ENCODE measurements at regions not wholly inside any gene's neighbourhood (a gene's known extent, or its start where the extent isn't known, plus 50 kb on each side); places are given as distances from the start of the nearest gene placed in this dataset.

DNA sequence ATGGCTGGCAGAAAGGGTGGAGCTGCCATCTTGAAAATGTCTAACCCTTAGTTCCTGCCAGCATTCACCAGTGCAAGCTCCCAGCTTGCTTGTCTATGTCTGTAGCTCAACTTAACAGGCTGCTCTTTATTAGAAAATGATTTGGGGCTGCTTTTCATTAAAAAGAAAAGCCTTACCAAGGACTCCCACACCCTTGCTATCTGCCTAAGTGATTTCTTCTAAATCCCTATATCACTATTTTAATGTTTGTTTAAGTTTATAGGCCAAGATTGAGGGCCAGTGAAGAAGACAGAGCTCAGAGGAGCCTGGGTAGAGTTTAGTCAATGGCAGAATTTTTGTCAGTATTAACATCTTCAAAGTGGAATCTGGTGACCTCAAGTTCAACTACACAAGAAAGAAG, 336.8 kb upstream of the CHRM3 start:
- H3K4me1 ChIP-seq (ENCODE audit: insufficient read depth, low read length) = no peaks in the 10 kb centered on the region
- H3K4me3 ChIP-seq (ENCODE audit: low read length) = no peak overlapping the region
- no peaks in the 10 kb centered on the region for H3K9me3 ChIP-seq (ENCODE audit: low read length)
- H3K27me3 ChIP-seq (ENCODE audit: insufficient read depth, low read length) = peaks cover 2% of the 10 kb centered on the region
- H2AFZ ChIP-seq (ENCODE audit: low read depth, low read length) = no peak overlapping the region
- no peaks in the 10 kb centered on the region for H3K36me3 ChIP-seq (ENCODE audit: insufficient read depth, low read length)

DNA sequence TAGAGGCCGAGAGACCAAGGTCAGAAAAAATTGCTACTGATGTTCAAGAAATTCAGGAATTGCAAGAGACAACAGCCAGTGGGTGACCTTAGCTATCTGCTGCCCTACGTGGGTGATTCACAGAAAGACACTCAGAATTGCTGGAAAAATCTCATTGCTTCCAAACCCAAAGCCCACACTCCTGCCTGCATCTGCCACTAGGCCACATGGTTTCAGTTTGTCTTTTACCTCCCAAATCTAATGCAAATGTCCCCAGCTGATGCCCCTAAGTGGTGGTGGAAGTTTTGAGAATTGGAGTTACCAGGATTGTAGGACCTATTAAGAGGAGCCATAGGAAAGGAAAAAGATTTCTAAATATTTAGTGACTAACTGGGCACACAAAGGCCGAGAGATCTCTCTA, 341.5 kb upstream of the CHRM3 start:
- H3K9me3 ChIP-seq (ENCODE audit: low read length) = no peaks in the 10 kb centered on the region
- no peaks in the 10 kb centered on the region for H3K27me3 ChIP-seq (ENCODE audit: insufficient read depth, low read length)
- H2AFZ ChIP-seq (ENCODE audit: low read depth, low read length) = no peak overlapping the region
- H3K36me3 ChIP-seq (ENCODE audit: insufficient read depth, low read length) = no peaks in the 10 kb centered on the region
- H3K4me1 ChIP-seq (ENCODE audit: insufficient read depth, low read length) = no peaks in the 10 kb centered on the region
- H3K4me3 ChIP-seq (ENCODE audit: low read length) = no peak overlapping the region

DNA sequence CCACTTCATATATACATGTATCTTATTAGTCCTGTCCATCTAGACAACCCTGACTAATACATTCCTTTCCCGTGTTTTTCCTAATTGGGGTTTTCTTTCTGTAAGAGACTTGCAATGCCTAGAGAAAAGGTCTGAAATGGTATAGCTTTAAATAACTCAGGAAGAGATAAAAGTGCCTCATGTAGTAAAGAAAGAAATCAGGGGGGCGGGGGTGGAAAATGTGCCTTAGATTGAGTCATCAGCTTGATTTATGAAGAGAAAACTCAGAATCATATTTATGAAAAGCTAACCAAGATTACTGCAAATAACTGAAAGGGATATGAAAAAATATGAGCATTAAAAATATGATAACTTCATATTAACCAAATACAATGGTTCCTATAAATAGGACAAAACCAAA, 345.8 kb upstream of the CHRM3 start:
- Histone ChIP-seq H3K4me3 (ENCODE audit: low read length) (no peak overlapping the region), H3K9me3 (ENCODE audit: low read length) (no peaks in the 10 kb centered on the region), H3K36me3 (ENCODE audit: insufficient read depth, low read length) (no peaks in the 10 kb centered on the region), H3K4me1 (ENCODE audit: insufficient read depth, low read length) (no peaks in the 10 kb centered on the region), H3K27me3 (ENCODE audit: insufficient read depth, low read length) (no peaks in the 10 kb centered on the region), H2AFZ (ENCODE audit: low read depth, low read length) (no peak overlapping the region)

DNA sequence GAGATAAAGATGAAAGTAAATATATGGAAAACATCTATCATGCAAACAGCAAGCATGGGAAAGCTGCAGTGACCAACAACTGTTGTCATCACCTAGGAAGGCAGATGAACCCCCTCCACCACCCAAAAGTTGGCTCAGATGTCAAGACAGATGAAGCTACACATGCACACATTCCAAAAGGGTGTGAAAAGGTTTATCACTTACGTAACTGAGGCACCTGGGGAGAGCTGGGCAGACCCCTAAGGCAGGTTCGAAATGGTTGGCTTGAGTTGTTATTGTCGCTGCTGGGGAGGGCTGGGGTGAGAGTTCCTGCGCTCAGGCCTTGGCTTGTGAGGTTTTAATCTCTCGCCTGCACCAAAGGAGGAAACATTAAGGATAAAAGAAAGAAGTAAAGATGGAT, 355.1 kb upstream of the CHRM3 start:
- no peaks in the 10 kb centered on the region for H3K9me3 ChIP-seq (ENCODE audit: low read length)
- no peaks in the 10 kb centered on the region for H3K27me3 ChIP-seq (ENCODE audit: insufficient read depth, low read length)
- H3K4me3 ChIP-seq (ENCODE audit: low read length) = no peak overlapping the region
- no peaks in the 10 kb centered on the region for H3K4me1 ChIP-seq (ENCODE audit: insufficient read depth, low read length)
- H2AFZ ChIP-seq (ENCODE audit: low read depth, low read length) = no peak overlapping the region
- H3K36me3 ChIP-seq (ENCODE audit: insufficient read depth, low read length) = no peaks in the 10 kb centered on the region

DNA sequence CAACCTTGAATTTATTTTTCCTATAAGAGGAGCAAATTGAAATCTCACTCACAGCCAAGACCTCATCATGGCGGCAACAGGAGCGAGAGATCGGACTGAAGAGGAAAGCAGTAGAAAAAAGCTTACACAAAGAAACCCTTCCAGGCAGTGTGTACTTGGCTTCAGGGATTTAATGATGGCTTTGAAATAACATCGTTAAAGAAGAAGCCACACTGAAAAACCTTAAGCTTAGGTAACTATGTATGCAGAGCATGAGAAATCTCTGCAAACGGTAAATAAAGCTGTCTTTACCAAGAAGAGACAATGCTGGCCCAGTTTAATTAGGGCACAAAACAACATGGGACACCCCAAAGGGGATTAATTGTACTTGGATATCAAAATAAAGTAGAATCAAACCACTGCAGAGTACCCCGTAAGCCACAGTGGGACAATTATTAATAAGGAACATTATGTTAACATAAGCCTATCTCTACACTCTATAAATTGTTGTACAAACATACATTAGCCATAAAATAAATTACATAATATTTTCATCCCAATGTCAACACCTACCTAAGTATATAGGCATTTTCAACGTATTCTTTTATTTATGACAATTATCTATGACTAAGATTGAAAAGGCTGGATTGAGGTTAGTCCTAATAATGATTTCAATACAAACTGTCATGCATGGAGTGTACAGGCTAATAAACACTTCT, 360.2 kb upstream of the CHRM3 start:
- Histone ChIP-seq H3K36me3 (ENCODE audit: insufficient read depth, low read length) (no peaks in the 10 kb centered on the region), H3K4me3 (ENCODE audit: low read length) (no peak overlapping the region), H2AFZ (ENCODE audit: low read depth, low read length) (no peak overlapping the region), H3K4me1 (ENCODE audit: insufficient read depth, low read length) (no peaks in the 10 kb centered on the region), H3K9me3 (ENCODE audit: low read length) (no peaks in the 10 kb centered on the region), H3K27me3 (ENCODE audit: insufficient read depth, low read length) (no peaks in the 10 kb centered on the region)

DNA sequence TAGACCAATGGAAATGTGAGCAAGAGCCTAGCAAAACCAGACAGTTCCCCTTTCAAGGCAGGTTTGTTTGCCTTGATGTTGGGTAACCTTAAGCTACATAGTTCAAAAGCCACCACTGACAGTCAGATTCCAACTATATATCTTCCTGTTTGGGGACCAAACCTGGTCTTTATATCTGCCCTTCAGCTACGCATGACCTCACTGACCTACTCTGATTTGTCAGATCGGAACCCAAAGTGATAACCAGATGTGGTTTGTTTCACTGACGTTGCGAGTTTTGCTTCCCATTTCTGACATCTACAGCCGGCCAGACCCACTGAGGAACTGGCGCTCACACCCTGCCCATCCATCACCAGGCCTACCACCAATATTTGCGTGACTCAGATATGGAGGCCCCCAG, 361.1 kb upstream of the CHRM3 start:
- Histone ChIP-seq H3K9me3 (ENCODE audit: low read length) (no peaks in the 10 kb centered on the region), H2AFZ (ENCODE audit: low read depth, low read length) (no peak overlapping the region), H3K27me3 (ENCODE audit: insufficient read depth, low read length) (no peaks in the 10 kb centered on the region), H3K36me3 (ENCODE audit: insufficient read depth, low read length) (no peaks in the 10 kb centered on the region), H3K4me3 (ENCODE audit: low read length) (no peak overlapping the region), H3K4me1 (ENCODE audit: insufficient read depth, low read length) (no peaks in the 10 kb centered on the region)

DNA sequence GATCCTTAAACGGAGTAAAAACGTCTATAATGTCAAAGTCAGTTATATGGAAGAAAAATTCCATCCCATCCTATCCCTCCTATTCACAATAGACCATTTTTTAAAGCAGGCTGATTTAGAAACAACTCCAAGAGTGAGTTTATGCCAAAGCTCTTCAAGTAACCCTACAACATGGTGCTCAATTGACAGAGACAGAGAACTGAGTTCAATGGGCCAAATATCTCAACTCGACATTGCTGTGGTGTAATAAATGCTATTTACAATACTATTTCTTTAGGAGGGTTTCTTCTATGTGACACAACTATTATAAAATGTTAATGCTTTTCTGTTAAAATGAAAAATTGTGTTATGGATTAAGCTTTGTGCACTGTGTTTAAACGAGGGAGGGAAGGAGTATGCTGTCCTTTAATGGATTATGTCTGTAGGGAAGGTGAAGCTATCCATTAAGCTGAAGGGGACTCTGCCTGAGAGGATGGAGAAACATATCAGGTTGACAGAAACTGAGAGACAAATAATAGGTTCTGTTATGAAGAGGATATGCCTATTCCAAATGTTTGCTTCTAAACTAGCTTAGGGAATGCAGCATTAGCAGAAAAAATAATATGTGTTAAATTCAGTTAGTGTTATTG, 362.5 kb upstream of the CHRM3 start:
- Histone ChIP-seq H3K4me3 (ENCODE audit: low read length) (no peak overlapping the region), H3K36me3 (ENCODE audit: insufficient read depth, low read length) (no peaks in the 10 kb centered on the region), H3K9me3 (ENCODE audit: low read length) (no peaks in the 10 kb centered on the region), H3K27me3 (ENCODE audit: insufficient read depth, low read length) (no peaks in the 10 kb centered on the region), H3K4me1 (ENCODE audit: insufficient read depth, low read length) (no peaks in the 10 kb centered on the region), H2AFZ (ENCODE audit: low read depth, low read length) (no peak overlapping the region)

DNA sequence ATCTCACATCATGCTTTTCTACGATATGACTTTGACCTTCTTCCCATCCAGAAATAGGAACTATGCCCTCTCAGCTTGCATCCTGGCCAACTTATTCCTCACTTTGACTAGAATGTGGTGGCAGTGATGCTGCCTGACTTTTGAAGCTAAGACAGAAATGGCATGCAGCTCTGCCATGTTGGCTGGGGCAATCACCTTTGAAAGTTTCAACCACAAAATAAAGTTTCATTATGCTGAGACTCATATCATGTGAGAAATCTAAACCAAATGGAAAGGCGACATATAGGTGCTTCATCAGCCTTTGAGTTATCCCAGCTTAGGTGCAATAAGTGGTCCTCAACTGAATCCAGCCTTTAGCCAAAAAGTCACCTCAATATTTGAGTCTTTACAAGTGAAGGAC, 370.0 kb upstream of the CHRM3 start:
- Histone ChIP-seq H3K4me3 (ENCODE audit: low read length) (no peak overlapping the region), H3K9me3 (ENCODE audit: low read length) (no peaks in the 10 kb centered on the region), H3K27me3 (ENCODE audit: insufficient read depth, low read length) (no peaks in the 10 kb centered on the region), H2AFZ (ENCODE audit: low read depth, low read length) (no peak overlapping the region), H3K4me1 (ENCODE audit: insufficient read depth, low read length) (no peaks in the 10 kb centered on the region), H3K36me3 (ENCODE audit: insufficient read depth, low read length) (no peaks in the 10 kb centered on the region)

DNA sequence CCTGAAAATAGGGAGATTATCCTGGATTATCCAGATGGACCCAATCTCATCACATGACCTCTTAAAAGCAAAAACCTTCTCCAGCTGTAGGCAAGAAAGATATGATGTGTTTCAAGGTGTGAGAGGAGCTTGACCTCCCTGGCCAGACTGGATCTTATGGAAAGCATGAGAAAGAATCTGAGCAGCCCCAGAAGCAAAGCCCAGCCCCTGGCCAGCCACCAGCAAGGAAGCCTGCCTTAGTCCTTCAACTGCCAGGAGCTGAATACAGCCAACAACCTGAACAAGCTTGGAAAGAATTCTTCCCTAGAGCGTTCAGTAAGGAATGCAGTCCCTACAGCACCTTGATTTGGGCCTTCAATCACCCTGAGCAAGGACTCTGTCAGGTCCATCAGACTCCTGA, 375.0 kb upstream of the CHRM3 start:
- Histone ChIP-seq H3K27me3 (ENCODE audit: insufficient read depth, low read length) (no peaks in the 10 kb centered on the region), H2AFZ (ENCODE audit: low read depth, low read length) (no peak overlapping the region), H3K4me1 (ENCODE audit: insufficient read depth, low read length) (no peaks in the 10 kb centered on the region)

DNA sequence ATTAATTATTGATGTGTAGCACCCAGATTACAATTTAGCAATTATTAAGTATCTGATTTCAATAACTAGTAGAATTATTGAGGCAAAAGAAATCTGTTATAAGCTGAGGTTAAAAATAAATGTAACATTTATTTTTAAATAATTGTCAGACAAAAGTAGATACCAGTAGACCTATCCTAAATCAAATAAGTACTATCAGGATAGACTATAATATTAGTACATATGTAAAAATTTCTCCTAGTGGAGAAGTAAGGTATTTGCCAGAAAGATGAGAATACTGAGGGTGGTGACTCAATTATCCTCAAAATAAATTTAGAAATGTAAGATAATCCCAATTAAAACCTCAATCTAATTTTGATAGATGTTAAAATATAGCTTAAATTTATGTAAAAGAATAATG, 377.8 kb upstream of the CHRM3 start:
- Histone ChIP-seq H3K4me1 (ENCODE audit: insufficient read depth, low read length) (no peaks in the 10 kb centered on the region), H2AFZ (ENCODE audit: low read depth, low read length) (no peak overlapping the region), H3K27me3 (ENCODE audit: insufficient read depth, low read length) (no peaks in the 10 kb centered on the region), H3K36me3 (ENCODE audit: insufficient read depth, low read length) (no peaks in the 10 kb centered on the region), H3K4me3 (ENCODE audit: low read length) (no peak overlapping the region), H3K9me3 (ENCODE audit: low read length) (no peaks in the 10 kb centered on the region)

More for the DNA sequence above, 375.0 kb upstream of the CHRM3 start:
- Histone ChIP-seq H3K9me3 (ENCODE audit: low read length) (no peaks in the 10 kb centered on the region), H3K36me3 (ENCODE audit: insufficient read depth, low read length) (no peaks in the 10 kb centered on the region), H3K4me3 (ENCODE audit: low read length) (no peak overlapping the region)

DNA sequence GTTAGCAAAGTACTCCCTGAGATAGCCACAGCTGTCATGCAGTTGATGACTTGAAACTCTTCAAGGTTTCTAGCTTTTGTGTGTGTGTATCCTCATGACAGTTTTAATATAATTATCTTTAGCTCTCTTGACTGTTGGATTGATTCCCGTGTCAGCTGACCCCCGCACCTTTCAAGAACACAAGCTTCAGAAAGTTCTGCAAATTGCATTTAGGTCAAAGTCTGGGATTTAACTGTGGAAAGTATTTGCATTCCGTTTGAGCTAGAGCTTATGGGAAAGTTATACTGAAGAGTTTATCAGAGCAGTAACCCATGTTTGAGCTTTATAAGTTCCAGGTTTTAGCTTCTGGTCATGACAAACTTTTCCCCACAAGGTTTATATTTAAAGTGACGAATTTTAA, 380.1 kb upstream of the CHRM3 start:
- no peaks in the 10 kb centered on the region for H3K9me3 ChIP-seq (ENCODE audit: low read length)
- no peak overlapping the region for H2AFZ ChIP-seq (ENCODE audit: low read depth, low read length)
- H3K4me1 ChIP-seq (ENCODE audit: insufficient read depth, low read length) = no peaks in the 10 kb centered on the region
- H3K27me3 ChIP-seq (ENCODE audit: insufficient read depth, low read length) = no peaks in the 10 kb centered on the region
- H3K4me3 ChIP-seq (ENCODE audit: low read length) = no peak overlapping the region
- no peaks in the 10 kb centered on the region for H3K36me3 ChIP-seq (ENCODE audit: insufficient read depth, low read length)

DNA sequence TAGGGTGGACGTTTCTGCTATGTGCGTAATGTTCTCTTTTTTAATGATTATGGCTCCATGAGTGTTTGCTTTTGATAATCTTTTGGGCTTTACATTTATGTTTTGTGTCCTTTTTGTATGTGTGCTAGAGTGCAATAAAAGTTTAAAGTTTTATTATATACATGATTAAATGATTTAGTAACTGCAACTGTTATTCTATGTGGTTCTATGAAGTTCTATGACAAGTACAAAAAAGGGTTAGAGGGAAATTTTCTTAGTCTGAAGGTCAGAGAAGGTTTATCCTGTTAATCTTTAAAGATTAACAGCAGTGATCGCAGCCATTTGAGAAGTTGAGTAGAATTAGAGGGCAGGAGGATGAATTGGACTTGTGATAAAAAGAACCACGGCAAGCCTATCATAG, 386.4 kb upstream of the CHRM3 start:
- H3K27me3 ChIP-seq (ENCODE audit: insufficient read depth, low read length) = no peaks in the 10 kb centered on the region
- no peaks in the 10 kb centered on the region for H3K36me3 ChIP-seq (ENCODE audit: insufficient read depth, low read length)
- no peak overlapping the region for H2AFZ ChIP-seq (ENCODE audit: low read depth, low read length)
- no peak overlapping the region for H3K4me3 ChIP-seq (ENCODE audit: low read length)
- no peaks in the 10 kb centered on the region for H3K9me3 ChIP-seq (ENCODE audit: low read length)
- H3K4me1 ChIP-seq (ENCODE audit: insufficient read depth, low read length) = no peaks in the 10 kb centered on the region

DNA sequence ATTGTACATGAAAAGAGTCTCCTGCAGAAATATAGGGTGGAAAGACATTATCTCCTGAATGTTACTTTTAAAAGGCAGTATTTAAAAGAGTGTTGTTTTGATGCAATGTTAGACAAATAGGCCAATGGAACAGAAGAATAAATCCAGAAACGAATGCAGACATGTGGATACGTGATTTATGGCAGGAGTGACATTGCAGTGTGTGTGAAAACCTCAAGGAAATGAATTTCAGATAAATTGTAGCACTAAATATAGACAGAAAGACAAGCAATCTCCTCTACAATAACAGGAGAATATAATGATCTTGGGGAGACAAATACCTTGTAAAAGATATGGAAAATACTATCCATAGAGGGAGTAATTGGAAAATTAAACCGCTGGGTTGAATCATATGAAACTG, 387.8 kb upstream of the CHRM3 start:
- Histone ChIP-seq H3K4me3 (ENCODE audit: low read length) (no peak overlapping the region), H3K9me3 (ENCODE audit: low read length) (no peaks in the 10 kb centered on the region), H3K4me1 (ENCODE audit: insufficient read depth, low read length) (no peaks in the 10 kb centered on the region), H2AFZ (ENCODE audit: low read depth, low read length) (no peak overlapping the region), H3K27me3 (ENCODE audit: insufficient read depth, low read length) (no peaks in the 10 kb centered on the region), H3K36me3 (ENCODE audit: insufficient read depth, low read length) (no peaks in the 10 kb centered on the region)

All from neuron (in vitro differentiated cells).